Keratinocyte (primary cell): ENCODE measurements at regions not wholly inside any gene's neighbourhood (a gene's known extent, or its start where the extent isn't known, plus 50 kb on each side); places are given as distances from the start of the nearest gene placed in this dataset.

Source experiments
- EZH2 ChIP-seq: IDR thresholded peaks from one replicate; pipeline ENCODE4 v1.6.1; 2012; ENCODE audit warnings: inconsistent platforms, mild to moderate bottlenecking, low read length, moderate library complexity
- TF ChIP-seq, protein P1 (sequence below), 3 experiments: IDR thresholded peaks in 1 of 3; conservative IDR thresholded peaks in 1 of 3; optimal IDR thresholded peaks in 1 of 3; 2 replicates in 2 of 3; 3 replicates in 1 of 3; pipeline versions ENCODE3 to v1.5.1; 2011; ENCODE audit warnings: low read length in 3 of 3, mild to moderate bottlenecking in 3 of 3, moderate library complexity in 2 of 3, control low read depth in 1 of 3, inconsistent platforms in 1 of 3; ENCODE audit not compliant: insufficient read depth in 2 of 3; ENCODE audit errors: extremely low read depth in 1 of 3

DNA sequence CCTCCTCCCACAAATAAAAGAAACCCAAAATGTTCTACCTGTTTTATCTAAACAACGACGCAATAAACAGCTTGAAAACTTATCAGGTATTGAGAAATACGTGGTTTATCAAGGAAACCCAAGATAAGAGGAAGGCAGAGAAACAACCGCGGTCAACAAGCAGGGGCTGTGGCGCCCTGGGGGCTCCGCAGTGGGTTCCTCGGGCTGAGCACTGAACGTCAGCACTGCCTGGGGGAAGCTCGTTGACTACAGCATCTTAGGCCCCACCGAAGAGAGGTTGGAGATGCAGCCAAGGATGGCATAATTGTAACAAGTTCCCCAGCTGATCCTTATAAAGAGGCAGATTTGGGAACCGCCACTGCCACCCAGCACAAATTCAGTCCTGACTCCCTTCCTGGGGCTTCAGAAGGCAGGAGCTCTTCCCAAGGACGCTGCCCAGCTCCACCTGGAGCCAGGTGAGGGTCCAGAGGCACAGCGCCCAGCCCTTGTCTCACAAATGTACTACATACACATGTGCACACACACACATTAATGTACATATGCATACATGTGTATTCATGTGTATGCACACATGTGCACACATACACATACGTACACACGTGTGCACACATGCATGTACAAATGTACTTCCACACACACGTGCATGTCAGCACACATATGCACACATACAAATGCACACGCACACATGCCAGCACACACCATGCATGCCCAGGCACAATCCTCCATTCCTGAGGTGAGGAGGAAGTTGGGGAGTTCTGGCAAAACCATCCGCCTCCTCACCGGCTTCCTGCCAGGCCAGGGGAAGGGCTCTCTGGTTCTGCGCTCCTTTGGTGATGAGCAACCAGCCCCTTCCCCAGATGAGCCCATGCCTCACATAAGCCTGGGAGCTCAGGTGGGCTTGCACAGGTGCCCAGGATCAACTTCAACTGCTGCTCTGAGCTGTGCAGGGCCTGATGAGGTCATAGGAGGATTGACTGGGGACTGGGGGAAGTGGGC lies 251.1 kb downstream of the NPHP4 start:
- TF ChIP-seq, protein P1, sequence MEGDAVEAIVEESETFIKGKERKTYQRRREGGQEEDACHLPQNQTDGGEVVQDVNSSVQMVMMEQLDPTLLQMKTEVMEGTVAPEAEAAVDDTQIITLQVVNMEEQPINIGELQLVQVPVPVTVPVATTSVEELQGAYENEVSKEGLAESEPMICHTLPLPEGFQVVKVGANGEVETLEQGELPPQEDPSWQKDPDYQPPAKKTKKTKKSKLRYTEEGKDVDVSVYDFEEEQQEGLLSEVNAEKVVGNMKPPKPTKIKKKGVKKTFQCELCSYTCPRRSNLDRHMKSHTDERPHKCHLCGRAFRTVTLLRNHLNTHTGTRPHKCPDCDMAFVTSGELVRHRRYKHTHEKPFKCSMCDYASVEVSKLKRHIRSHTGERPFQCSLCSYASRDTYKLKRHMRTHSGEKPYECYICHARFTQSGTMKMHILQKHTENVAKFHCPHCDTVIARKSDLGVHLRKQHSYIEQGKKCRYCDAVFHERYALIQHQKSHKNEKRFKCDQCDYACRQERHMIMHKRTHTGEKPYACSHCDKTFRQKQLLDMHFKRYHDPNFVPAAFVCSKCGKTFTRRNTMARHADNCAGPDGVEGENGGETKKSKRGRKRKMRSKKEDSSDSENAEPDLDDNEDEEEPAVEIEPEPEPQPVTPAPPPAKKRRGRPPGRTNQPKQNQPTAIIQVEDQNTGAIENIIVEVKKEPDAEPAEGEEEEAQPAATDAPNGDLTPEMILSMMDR (optimal IDR thresholded peaks at IDR 0.05 in 1 of 3, IDR thresholded peaks at IDR 0.05 in 1 of 3, conservative IDR thresholded peaks at IDR 0.05 in 1 of 3; ENCODE audit: extremely low read depth in 1 of 3, insufficient read depth in 2 of 3, low read length in 3 of 3), result no peak
- no peak for TF ChIP-seq EZH2
